Heart left ventricle (tissue), 16 donors: ENCODE measurements at regions not wholly inside any gene's neighbourhood (a gene's known extent, or its start where the extent isn't known, plus 50 kb on each side); places are given as distances from the start of the nearest gene placed in this dataset.
A peak's percentile ranks its signal among the peaks of the same experiment; 100 is the strongest.

ENCODE experiments used
- ATAC-seq, 4 donors: fragments of 200-7000 bp; cut with Tn5 transposase; one replicate each; pipeline ENCODE4 v1.9.1; 2020 to 2022; ENCODE audit warnings: moderate library complexity in 4 of 4, mild to moderate bottlenecking in 3 of 4, moderate number of reproducible peaks in 1 of 4
- DNase-seq, 5 donors: peaks; one replicate each; pipeline ENCODE4 v3.0.0-alpha.2; 2020
- H3K27ac ChIP-seq, 12 donors: fragments of 200-600 bp; sonication (generic) in 4 of 12; one replicate each; pipeline versions ENCODE4 v1.5.0 to v1.8.0; 2016 to 2022; ENCODE audit warnings: mild to moderate bottlenecking in 2 of 12
- H3K27me3 ChIP-seq, 9 donors: fragments of 200-600 bp; sonication (generic) in 2 of 9; one replicate each; pipeline versions ENCODE4 v1.5.1 to v1.8.0; 2016 to 2022; ENCODE audit warnings: mild to moderate bottlenecking in 3 of 9
- H3K36me3 ChIP-seq, 9 donors: fragments of 200-600 bp; sonication (generic) in 2 of 9; one replicate each; pipeline versions ENCODE4 v1.5.0 to v1.8.0; 2018 to 2022; ENCODE audit warnings: mild to moderate bottlenecking in 2 of 9
- H3K4me1 ChIP-seq, 12 donors: fragments of 200-600 bp; sonication (generic) in 4 of 12; one replicate each; pipeline versions ENCODE4 v1.5.0 to v1.8.0; 2016 to 2022; ENCODE audit warnings: mild to moderate bottlenecking in 3 of 12
- H3K4me3 ChIP-seq, 12 donors: fragments of 200-600 bp; sonication (generic) in 4 of 12; one replicate each; pipeline versions ENCODE4 v1.5.0 to v1.8.0; 2017 to 2022; ENCODE audit warnings: mild to moderate bottlenecking in 9 of 12, moderate library complexity in 4 of 12
- H3K9me3 ChIP-seq, 12 donors: fragments of 200-600 bp; sonication (generic) in 4 of 12; one replicate each; pipeline versions ENCODE4 v1.5.0 to v1.8.0; 2016 to 2022; ENCODE audit warnings: mild to moderate bottlenecking in 1 of 12
- POLR2A ChIP-seq, 2 donors: fragments of 450-650 bp; IDR thresholded peaks; one replicate each; pipeline ENCODE4 v1.6.1; 2017; ENCODE audit warnings: antibody characterized with exemption in 2 of 2, mild to moderate bottlenecking in 2 of 2, moderate library complexity in 2 of 2
- WGBS, 4 donors: extraction: QIAGEN DNeasy Blood & Tissue Kit in 2 of 4; methylation state at CpG; one replicate each; pipeline versions ENCODE4 v1.1.5 to v1.1.7; 2013 to 2018; 5-methylcytosine and 5-hydroxymethylcytosine counted together
- intact Hi-C, 10 donors: fragments of 100-400 bp; cut with DNase I; formaldehyde crosslinking; loops; one replicate each; pipeline versions ENCODE4 v1.11.1 to v1.14.2; 2022
- TF ChIP-seq, protein P1 (sequence below), 12 donors: fragments of 200-600 bp; sonication (generic) in 4 of 12; IDR thresholded peaks; one replicate each; pipeline versions ENCODE4 v1.5.0 to v1.8.0; 2018 to 2022; ENCODE audit warnings: antibody characterized with exemption in 12 of 12, mild to moderate bottlenecking in 5 of 12
- donor health status: ischemic (EF 13 %, LVEDD 7.1; RV severe dilation, severe dysfunction).
- donor health status: healthy with polysubstance abuse.
- donor health status: DM: no; HTN: yes; CAD: no.
- donor health status: DM: no; HTN: no; CAD: no.
- donor health status: ischemic (EF 25% LVEDD 6.9; RV normal size, moderate dysfunction).
- donor health status: ischemic (EF 25% LVEDD 5.7; RV mildly dilated, moderate dysfunction).
- donor health status: healthy.
- donor health status: DM: yes; HTN: yes; CAD: no.
- donor health status: ischemic (EF 35%, LVEDD 5.7; RV mildly dilated, moderate dysfunction).
- donor health status: nonischemic (EF 11% LVEDD 7.7; RV severe dilation, severe dysfunction).
- donor health status: DM: yes; HTN: yes; CAD: no.
- donor health status: PGD.
- donor health status: ischemic (EF 29% LVEDD 5.4; RV normal size, mild dysfunction).
- donor health status: nonischemic (EF 23%, LVEDD 6.1; RV moderate dilation, normal function).

DNA sequence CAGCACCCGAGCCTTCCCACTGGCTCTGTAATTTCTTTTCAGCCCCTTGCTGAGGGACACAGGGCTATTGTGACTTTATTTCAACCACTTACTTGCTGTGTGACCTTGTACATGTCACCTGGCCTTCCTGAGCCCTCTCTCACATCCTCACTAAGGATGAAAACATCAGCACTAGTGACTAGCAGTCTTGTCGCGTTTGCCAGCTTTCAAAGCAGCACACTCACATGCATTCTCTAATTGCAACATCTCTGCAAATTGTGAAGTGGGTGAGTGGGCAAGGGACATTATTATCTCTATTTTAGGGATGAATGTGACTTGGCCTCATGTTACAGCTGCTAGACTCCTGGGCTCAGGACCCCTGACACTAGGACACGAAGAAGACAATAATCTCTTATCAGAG, 144.5 kb downstream of the SEC61B start:
- intact Hi-C loops, result loop anchor here in 2 of 10 donors (10.0 kb wide), 2 partner anchors 78 to 198 kb away; no protein-coding TSS in a partner anchor
- Histone ChIP-seq H3K4me3 (no peak overlapping the region), H3K27ac (peak overlapping the region in 1 of 12 donors; percentile 44), H3K9me3 (no peaks in the 10 kb centered on the region), H3K27me3 (peaks cover 0 to 4% (median 0%) of the 10 kb centered on the region in 9 donors), H3K36me3 (no peaks in the 10 kb centered on the region), H3K4me1 (peaks cover 0 to 25% (median 10%) of the 10 kb centered on the region in 12 donors)
- ATAC-seq (no peak), DNase-seq (no peak)
- no peak for TF ChIP-seq POLR2A (IDR thresholded peaks at IDR 0.05)
- TF ChIP-seq, protein P1, sequence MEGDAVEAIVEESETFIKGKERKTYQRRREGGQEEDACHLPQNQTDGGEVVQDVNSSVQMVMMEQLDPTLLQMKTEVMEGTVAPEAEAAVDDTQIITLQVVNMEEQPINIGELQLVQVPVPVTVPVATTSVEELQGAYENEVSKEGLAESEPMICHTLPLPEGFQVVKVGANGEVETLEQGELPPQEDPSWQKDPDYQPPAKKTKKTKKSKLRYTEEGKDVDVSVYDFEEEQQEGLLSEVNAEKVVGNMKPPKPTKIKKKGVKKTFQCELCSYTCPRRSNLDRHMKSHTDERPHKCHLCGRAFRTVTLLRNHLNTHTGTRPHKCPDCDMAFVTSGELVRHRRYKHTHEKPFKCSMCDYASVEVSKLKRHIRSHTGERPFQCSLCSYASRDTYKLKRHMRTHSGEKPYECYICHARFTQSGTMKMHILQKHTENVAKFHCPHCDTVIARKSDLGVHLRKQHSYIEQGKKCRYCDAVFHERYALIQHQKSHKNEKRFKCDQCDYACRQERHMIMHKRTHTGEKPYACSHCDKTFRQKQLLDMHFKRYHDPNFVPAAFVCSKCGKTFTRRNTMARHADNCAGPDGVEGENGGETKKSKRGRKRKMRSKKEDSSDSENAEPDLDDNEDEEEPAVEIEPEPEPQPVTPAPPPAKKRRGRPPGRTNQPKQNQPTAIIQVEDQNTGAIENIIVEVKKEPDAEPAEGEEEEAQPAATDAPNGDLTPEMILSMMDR (IDR thresholded peaks at IDR 0.05), result no peak
- 77 to 88% (median 81%) methylated on average over 4 of the region's 4 CpGs for WGBS, 4 donors

- Histone ChIP-seq H3K9me3 (no peaks in the 10 kb centered on the region), H3K36me3 (no peaks in the 10 kb centered on the region), H3K27ac (peak overlapping the region; percentile 12 to 93 (median 83)), H3K4me1 (peaks cover 0 to 25% (median 10%) of the 10 kb centered on the region in 12 donors), H3K27me3 (no peaks in the 10 kb centered on the region), H3K4me3 (peak overlapping the region; percentile 9 to 63 (median 48))
- intact Hi-C loops, result loop anchor here in 2 of 10 donors (10.0 kb wide), 2 partner anchors 76 to 196 kb away; no protein-coding TSS in a partner anchor
- no peak for TF ChIP-seq POLR2A (IDR thresholded peaks at IDR 0.05)
- TF ChIP-seq, protein P1 (IDR thresholded peaks at IDR 0.05), result no peak
- peak in 4 of 5 donors; percentile 79 to 87 (median 82) for DNase-seq
- 5% methylated on average over 31 of the region's 31 CpGs for WGBS, 4 donors
- ATAC-seq, result peak; percentile 94 to 98 (median 97)
These were observed 146.6 kb downstream of the SEC61B start for GRCh38 chr9:99368341-99369326.

- DNase-seq (no peak), ATAC-seq (no peak)
- Histone ChIP-seq H3K27me3 (no peaks in the 10 kb centered on the region), H3K27ac (peak overlapping the region in 7 of 12 donors; percentile 79 to 93 (median 85)), H3K9me3 (no peaks in the 10 kb centered on the region), H3K4me3 (peak overlapping the region in 1 of 12 donors; percentile 54), H3K4me1 (peaks cover 0 to 25% (median 10%) of the 10 kb centered on the region in 12 donors), H3K36me3 (no peaks in the 10 kb centered on the region)
- WGBS, 4 donors, result 90 to 96% (median 92%) methylated on average over 9 of the region's 9 CpGs
- intact Hi-C loops, result loop anchor here in 2 of 10 donors (10.0 kb wide), 2 partner anchors 75 to 195 kb away; no protein-coding TSS in a partner anchor
- no peak for TF ChIP-seq POLR2A (IDR thresholded peaks at IDR 0.05)
- TF ChIP-seq, protein P1 (IDR thresholded peaks at IDR 0.05), result no peak
These were observed 147.2 kb downstream of the SEC61B start for GRCh38 chr9:99369327-99369722.

GRCh38 chr9:99370376-99370775, 148.3 kb downstream of the SEC61B start:
- Histone ChIP-seq H3K4me1 (peaks cover 0 to 25% (median 10%) of the 10 kb centered on the region in 12 donors), H3K4me3 (no peak overlapping the region), H3K27ac (no peak overlapping the region), H3K36me3 (no peaks in the 10 kb centered on the region), H3K9me3 (no peaks in the 10 kb centered on the region), H3K27me3 (no peaks in the 10 kb centered on the region)
- intact Hi-C loops, result loop anchor here in 1 of 10 donors (5.0 kb wide), 1 partner anchor 68 kb away; no protein-coding TSS in a partner anchor
- no peak for DNase-seq
- no peak for ATAC-seq
- WGBS, 4 donors, result 92 to 98% (median 97%) methylated on average over 3 of the region's 3 CpGs
- TF ChIP-seq POLR2A (IDR thresholded peaks at IDR 0.05), result no peak
- TF ChIP-seq, protein P1 (IDR thresholded peaks at IDR 0.05), result no peak
